Activated T-helper 17 cell treated with anti-CD3 and anti-CD28 coated beads, Interleukin-2, amount 50 U/mL, for 72 hours (primary cell): ENCODE measurements at regions not wholly inside any gene's neighbourhood (a gene's known extent, or its start where the extent isn't known, plus 50 kb on each side); places are given as distances from the start of the nearest gene placed in this dataset.

Source experiments
- ATAC-seq: fragments of 150-1000 bp; cut with Tn5 transposase; replicated peaks from 2 replicates; pipeline ENCODE4 v1.10.0; 2021; ENCODE audit warnings: mild to moderate bottlenecking, moderate library complexity
- H3K27ac Mint-ChIP-seq: one replicate; pipeline ENCODE4 v1.8.0; 2022; ENCODE audit warnings: mixed read lengths
- H3K27me3 Mint-ChIP-seq: one replicate; pipeline ENCODE4 v1.8.0; 2022; ENCODE audit warnings: mixed read lengths
- H3K36me3 Mint-ChIP-seq: one replicate; pipeline ENCODE4 v1.8.0; 2022; ENCODE audit warnings: low read depth, mild to moderate bottlenecking, mixed read lengths
- H3K4me1 Mint-ChIP-seq: one replicate; pipeline ENCODE4 v1.8.0; 2022; ENCODE audit warnings: mixed read lengths
- H3K4me3 Mint-ChIP-seq: one replicate; pipeline ENCODE4 v1.8.0; 2022; ENCODE audit warnings: mild to moderate bottlenecking, mixed read lengths
- H3K9me3 Mint-ChIP-seq: one replicate; pipeline ENCODE4 v1.8.0; 2022; ENCODE audit warnings: mixed read lengths

DNA sequence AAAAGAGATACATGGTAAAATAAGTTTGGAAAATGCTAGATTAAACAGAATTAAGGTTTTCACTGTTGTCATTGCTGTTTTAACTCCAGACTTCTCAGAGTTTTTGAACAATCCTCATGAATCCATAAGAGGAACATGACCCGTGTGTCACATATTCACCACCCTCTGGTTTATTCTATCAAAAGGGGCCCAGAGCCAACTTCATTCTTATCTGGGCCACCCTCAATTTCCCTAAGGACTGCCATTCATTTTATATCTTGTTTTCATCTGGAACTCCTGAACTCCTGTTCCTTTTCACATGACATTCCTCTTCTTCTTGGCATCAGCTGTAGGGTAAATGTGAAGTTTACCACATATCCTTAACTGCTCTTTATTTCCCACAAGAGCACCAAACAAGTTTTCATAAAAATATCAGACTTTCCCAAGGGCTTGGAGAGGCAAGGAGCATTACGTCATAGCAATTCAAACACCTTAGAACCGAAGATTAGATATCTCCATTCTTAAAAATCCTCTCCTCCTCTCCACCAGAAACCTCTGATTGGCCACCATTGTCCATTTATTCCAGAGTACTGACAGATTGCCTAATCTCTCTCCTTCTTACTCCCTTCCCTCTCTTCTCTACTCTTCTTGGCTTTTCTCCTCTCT, 225.2 kb downstream of the SEC23A start:
- no peak overlapping the region for H3K4me3 Mint-ChIP-seq

DNA sequence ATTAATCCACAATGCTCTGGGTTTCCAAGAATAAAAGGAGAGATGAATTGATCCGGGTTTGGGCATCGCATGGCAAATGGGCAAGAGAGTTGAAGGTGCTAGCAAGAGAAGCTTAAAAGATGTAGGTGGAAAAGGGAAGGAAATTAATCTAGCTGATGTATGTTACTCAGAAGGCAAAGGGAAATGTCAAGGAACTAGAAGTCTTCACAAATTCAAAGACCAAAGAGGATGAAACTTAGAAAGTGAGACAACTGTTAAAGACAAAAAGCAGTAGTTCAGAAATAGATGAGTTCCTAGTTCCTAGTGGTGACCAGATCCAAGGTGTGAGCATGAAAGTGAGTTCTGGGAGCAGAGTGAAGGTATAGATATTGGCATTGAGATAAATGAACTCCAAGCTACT, 228.3 kb downstream of the SEC23A start:
- Mint-ChIP-seq H3K9me3 (no peaks in the 10 kb centered on the region), H3K4me1 (no peaks in the 10 kb centered on the region), H3K27me3 (peaks cover 16% of the 10 kb centered on the region), H3K27ac (no peak overlapping the region), H3K36me3 (no peaks in the 10 kb centered on the region), H3K4me3 (no peak overlapping the region)
- no peak for ATAC-seq

More for the DNA sequence above, 225.2 kb downstream of the SEC23A start:
- H3K27ac Mint-ChIP-seq: no peak overlapping the region
- H3K36me3 Mint-ChIP-seq: no peaks in the 10 kb centered on the region
- no peak for ATAC-seq
- no peaks in the 10 kb centered on the region for H3K9me3 Mint-ChIP-seq
- no peaks in the 10 kb centered on the region for H3K4me1 Mint-ChIP-seq
- H3K27me3 Mint-ChIP-seq: peaks cover 18% of the 10 kb centered on the region

DNA sequence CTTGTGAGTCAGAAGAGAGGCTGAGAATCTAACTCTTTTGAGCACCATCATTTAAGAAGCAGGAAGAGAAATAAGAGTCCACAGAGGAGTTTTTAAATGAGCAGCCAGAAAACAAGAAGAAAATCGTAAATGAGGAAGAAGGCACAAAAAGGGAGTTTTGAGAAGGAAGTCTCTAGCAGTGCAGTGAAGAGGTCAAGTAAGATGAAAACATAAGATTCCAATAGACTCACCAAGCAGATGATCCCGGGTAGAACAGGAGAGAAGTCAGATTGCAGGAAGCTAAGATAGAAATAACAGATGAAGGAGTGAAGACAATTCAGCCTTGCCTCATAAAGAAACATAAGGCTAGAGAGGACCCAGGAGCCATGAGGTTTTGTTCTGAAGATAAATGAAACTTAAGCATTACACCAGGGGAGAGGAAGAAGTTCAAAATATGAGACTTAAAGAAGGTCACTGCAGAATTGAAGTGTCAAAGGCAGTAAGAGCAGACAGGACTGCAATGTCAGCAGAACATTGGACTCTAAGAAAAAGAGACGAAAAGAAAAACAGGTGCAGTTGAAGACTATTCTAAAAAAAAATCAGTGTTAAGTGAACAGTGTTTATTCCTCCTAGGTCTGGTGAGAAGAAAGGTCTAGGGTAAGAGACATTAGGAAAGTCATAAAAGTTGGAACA, 229.0 kb downstream of the SEC23A start:
- Mint-ChIP-seq H3K4me1 (no peaks in the 10 kb centered on the region), H3K27me3 (peaks cover 17% of the 10 kb centered on the region), H3K4me3 (no peak overlapping the region), H3K36me3 (no peaks in the 10 kb centered on the region), H3K27ac (no peak overlapping the region), H3K9me3 (no peaks in the 10 kb centered on the region)
- ATAC-seq: no peak

DNA sequence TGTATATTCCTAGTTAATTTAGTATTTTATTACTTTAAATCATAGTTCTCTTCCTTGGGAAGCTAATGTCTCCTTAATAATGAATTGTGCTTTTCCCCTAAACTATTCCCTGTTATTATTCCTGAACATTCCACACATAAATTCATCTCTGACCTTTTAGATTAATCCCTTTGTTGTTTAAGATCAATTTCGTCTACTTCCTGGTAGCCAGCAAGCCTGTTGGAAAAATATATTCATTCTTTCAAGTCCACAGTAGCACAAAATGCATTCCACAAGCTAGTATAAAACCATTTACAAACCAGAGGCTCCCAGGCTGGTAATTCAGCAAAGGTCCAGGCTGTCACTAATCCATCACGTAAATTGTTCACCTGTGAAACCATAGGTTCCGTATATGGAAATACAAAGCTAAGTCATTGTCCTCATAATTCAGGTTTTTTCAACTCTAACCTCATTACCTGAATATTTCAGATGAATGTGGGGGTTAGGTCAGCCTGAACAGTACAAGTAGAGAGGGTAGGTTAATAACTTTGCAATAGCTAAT, 232.7 kb downstream of the SEC23A start:
- peaks cover 5% of the 10 kb centered on the region for H3K27me3 Mint-ChIP-seq

DNA sequence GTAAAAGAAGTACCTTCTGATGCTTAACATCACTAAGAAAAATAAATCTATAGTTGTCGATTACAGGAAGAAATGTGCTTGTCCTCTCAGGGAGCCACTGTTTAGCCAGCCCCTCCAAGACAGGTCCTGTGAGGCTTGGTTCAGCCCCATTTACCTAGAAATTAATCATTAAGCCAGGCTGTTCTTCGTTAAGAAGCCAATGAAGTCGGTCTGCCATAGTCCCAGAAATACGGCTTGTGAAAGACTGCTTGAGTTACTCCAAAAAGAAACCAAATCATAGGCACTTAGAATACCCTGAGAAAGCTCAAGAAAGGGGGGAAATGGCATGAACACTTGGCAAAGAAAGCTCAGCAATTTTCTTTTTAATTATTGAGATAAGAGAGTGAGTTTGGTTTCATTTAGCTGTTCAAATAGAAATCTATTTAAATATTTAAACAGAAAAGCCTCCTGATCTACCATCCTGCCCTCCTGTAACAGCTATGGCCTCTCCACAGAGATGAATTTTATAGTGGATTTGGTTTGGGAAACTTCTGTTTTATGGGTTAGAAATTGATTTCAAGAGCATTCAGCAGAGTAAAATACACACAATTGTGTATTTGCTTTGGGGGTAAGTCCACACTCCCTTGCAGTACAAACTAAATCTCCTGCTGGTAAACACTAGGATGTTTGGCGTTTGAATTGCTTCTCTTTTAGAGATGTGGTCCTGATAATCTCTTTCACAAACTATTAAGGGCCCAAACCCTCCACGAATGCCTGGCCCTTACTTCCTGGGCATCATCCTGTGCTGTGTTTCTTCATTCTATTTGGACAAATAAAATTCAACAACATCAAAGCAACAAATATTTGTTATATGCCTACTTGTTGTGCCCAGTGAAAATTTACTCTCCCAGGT, 234.4 kb downstream of the SEC23A start:
- H3K9me3 Mint-ChIP-seq: no peaks in the 10 kb centered on the region
- no peak for ATAC-seq
- no peak overlapping the region for H3K27ac Mint-ChIP-seq
- H3K27me3 Mint-ChIP-seq: peaks cover 8% of the 10 kb centered on the region
- H3K4me1 Mint-ChIP-seq: no peaks in the 10 kb centered on the region
- H3K4me3 Mint-ChIP-seq: no peak overlapping the region
- no peaks in the 10 kb centered on the region for H3K36me3 Mint-ChIP-seq

More for the DNA sequence above, 232.7 kb downstream of the SEC23A start:
- Mint-ChIP-seq H3K36me3 (no peaks in the 10 kb centered on the region), H3K4me3 (no peak overlapping the region), H3K27ac (no peak overlapping the region), H3K9me3 (no peaks in the 10 kb centered on the region), H3K4me1 (no peaks in the 10 kb centered on the region)
- no peak for ATAC-seq

DNA sequence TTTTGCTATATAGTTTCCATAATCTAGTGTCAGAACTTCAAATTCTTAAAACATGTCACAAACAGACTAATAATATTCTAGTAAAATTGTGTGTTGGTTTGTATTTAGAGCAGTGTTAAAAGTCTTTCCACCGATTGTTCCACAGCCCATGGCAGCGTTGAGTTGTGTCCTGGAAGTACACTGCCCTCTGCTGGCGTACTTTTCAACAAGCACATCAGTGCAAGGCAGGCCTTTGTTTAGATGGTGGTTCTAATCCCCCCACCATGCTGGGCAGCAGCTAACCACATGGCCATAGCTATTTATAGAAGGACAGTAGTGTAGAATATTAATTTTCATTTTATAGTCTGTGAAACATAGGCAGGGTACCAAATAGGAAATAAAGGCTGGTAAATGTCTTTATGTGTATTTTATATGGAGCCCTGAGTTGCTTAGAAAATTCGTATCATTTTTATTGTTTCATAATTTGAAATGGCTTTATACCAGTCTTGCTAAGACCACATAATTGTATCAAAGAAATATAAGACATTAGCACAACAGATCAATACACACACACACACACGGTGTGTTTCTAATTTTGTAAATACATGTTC, 235.4 kb downstream of the SEC23A start:
- Mint-ChIP-seq H3K27ac (no peak overlapping the region), H3K4me1 (no peaks in the 10 kb centered on the region), H3K4me3 (no peak overlapping the region), H3K27me3 (peaks cover 8% of the 10 kb centered on the region), H3K36me3 (no peaks in the 10 kb centered on the region), H3K9me3 (no peaks in the 10 kb centered on the region)
- ATAC-seq: peak; percentile 65

DNA sequence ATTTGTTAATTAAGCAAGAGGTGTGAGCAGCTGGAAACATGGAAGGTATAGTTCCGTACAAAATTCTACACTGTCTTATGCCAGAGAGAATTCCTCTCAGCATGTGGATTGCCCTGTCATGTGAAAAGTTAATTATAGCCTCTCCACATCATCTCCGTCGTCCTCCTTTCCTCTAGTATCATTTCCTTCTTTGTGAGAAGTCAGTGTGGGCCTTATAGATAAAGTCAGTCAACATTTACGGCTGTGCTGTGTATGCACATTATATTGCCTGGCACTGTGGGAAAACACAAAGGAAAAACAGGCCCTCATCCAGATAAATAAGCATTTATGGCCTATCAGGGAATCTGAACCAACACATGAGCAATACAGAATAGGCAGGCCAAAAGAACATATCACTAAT, 236.6 kb downstream of the SEC23A start:
- Mint-ChIP-seq H3K27me3 (peaks cover 10% of the 10 kb centered on the region), H3K4me3 (no peak overlapping the region), H3K27ac (no peak overlapping the region), H3K4me1 (no peaks in the 10 kb centered on the region), H3K9me3 (no peaks in the 10 kb centered on the region), H3K36me3 (no peaks in the 10 kb centered on the region)
- ATAC-seq: no peak

DNA sequence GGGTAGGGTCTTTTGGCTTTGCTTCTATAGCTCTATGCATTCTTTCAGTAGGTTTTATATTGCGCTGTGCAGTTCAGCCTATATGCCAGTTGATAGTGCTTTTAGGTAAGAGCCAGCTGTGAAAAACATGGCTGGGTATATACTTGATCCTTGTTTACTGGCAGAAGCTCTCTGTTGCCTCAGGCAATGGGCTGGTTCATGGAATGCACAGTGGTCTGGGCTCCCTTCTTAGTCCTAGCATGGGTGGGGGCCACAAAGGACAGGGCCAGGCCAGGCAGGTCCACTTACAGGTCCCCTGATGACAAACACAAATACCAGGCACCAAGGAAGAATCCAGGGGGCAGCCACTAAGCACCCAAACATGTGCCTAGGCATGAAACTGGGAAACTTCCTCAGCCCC, 240.7 kb downstream of the SEC23A start:
- ATAC-seq: no peak
- Mint-ChIP-seq H3K9me3 (no peaks in the 10 kb centered on the region), H3K36me3 (no peaks in the 10 kb centered on the region), H3K27ac (no peak overlapping the region), H3K27me3 (peaks cover 16% of the 10 kb centered on the region), H3K4me1 (no peaks in the 10 kb centered on the region), H3K4me3 (no peak overlapping the region)

DNA sequence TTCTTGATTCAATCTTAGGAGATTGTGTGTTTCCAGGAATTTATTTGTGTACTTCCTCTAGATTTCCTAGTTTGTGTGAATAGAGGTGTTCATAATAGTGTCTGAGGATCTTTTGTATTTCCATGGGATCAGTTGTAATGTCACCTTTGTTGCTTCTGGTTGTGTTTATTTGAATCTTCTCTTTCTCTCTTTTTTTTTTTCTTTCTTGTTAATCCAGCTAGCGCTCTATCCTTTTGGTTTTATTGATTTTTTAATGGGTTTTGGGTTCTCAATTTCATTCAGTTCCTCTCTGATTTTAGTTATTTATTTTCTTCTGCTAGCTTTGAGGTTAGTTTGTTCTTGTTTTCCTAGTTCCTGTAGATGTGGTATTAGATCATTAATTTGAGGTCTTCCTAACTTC, 242.5 kb downstream of the SEC23A start:
- no peak overlapping the region for H3K27ac Mint-ChIP-seq
- H3K4me1 Mint-ChIP-seq: no peaks in the 10 kb centered on the region
- H3K27me3 Mint-ChIP-seq: peaks cover 16% of the 10 kb centered on the region
- no peak overlapping the region for H3K4me3 Mint-ChIP-seq
- no peaks in the 10 kb centered on the region for H3K9me3 Mint-ChIP-seq
- ATAC-seq: no peak
- H3K36me3 Mint-ChIP-seq: no peaks in the 10 kb centered on the region

DNA sequence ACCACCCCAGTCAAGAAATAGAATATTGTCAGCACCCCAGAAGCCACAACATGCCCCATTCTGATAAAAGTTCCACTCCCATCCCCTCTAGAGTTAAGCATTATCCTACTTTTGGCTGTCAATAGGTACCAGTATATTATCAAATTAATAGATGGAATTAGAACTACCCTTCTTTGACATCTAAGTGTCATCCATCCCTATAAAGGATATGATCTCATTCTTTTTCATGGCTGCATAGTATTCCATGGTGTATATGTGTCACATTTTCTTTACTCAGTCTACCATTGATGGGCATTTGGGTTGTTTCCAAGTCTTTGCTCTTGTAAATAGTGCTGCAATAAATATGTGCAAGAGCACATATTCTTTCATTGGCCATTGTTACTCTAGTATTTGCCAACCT, 246.2 kb downstream of the SEC23A start:
- H3K9me3 Mint-ChIP-seq: no peaks in the 10 kb centered on the region
- ATAC-seq: no peak
- H3K27ac Mint-ChIP-seq: no peak overlapping the region
- no peak overlapping the region for H3K4me3 Mint-ChIP-seq
- peaks cover 12% of the 10 kb centered on the region for H3K27me3 Mint-ChIP-seq
- H3K36me3 Mint-ChIP-seq: no peaks in the 10 kb centered on the region
- no peaks in the 10 kb centered on the region for H3K4me1 Mint-ChIP-seq

DNA sequence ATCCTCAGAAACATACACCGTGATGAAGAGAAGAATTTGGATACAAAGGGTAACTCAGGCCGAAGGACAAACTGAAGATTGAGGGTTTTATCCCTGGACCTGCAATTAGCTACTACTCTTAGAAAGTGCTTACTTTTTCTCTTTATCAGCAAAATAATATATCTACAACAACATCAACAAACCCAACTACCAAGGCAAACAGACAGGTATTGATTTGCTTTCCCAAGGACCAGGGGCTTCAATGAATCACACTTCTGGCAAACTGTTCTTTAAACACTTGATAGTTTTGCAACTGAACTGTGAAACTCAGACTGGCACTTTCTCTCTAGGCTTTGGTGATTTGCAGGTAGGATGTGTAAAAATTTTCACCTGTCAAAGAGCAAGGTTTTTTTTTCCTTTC, 247.5 kb downstream of the SEC23A start:
- Mint-ChIP-seq H3K9me3 (no peaks in the 10 kb centered on the region), H3K4me3 (no peak overlapping the region), H3K27me3 (peaks cover under 1% of the 10 kb centered on the region), H3K36me3 (no peaks in the 10 kb centered on the region), H3K4me1 (no peaks in the 10 kb centered on the region), H3K27ac (no peak overlapping the region)
- ATAC-seq: no peak

DNA sequence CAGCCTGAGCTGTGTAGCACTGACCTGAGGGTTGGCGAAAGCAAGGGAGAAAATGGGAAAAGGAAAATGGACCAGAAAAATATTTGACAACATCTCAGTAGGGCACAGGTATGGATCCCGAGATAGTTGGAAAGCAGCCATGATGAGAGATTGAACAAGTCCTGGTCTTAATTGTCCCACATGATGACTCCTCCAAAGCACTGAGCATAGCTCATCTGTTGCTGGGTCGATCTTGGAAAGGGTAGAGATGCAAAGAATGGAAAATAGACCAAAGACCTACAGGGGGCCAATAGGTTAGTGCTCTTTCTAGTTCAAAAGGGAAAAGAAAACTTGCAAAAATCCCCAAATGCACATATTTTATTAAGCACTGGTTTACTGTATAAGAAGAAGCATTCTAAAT, 251.9 kb downstream of the SEC23A start:
- H3K27me3 Mint-ChIP-seq: no peaks in the 10 kb centered on the region
- no peak for ATAC-seq
- no peak overlapping the region for H3K4me3 Mint-ChIP-seq
- no peak overlapping the region for H3K27ac Mint-ChIP-seq
- H3K36me3 Mint-ChIP-seq: no peaks in the 10 kb centered on the region
- H3K4me1 Mint-ChIP-seq: no peaks in the 10 kb centered on the region
- H3K9me3 Mint-ChIP-seq: no peaks in the 10 kb centered on the region

DNA sequence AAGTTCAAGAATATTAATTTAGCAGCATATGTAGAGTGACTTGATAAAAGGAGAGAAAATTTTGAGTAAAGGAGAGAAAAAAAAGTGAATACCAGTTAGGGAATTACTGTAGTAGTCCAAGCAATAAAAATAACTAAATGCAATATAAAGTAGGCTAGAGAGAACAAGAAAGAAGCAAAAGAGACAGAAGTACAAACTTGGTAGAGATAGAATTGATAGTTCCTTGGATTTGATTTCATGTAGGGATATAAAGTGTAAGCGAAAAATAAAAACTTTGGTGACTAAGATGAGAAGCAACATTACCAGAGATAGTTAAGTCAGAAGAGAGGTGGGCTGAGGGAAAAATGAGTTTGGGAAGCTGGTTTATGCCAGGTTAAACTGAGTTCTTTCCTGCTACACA, 252.4 kb downstream of the SEC23A start:
- ATAC-seq: no peak

DNA sequence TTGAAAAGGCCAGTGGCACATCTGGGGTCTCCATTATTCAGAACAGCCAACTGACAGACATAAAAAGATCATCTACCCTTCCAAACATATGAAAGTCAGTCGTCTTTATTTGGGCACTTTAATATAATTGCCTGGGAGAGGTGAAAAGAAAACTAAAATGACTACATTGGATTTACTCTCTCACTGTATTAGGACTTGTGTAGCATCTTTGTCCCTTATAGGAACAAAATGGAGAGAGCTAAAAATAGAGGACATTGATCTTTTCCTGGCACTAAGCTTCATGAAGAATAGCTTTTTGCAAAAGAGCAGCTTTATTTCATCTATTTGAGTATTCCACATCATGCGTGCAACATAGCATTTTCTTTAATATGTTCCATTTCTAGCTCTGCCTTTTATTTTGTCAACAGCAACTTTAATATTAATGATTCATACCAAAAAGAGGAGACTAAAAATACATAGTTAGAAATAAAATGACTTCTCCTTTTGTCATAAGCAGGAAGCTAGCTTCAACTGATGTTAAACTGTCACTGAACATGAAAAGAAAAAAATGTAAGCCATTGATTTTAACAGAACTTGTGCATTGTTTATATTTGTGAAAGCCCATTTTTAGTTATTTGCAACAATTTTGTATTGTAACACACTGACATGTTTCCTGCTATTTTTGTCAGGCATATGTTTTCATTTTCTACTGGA, 254.6 kb downstream of the SEC23A start:
- Mint-ChIP-seq H3K9me3 (no peaks in the 10 kb centered on the region), H3K36me3 (no peaks in the 10 kb centered on the region), H3K27ac (no peak overlapping the region), H3K4me3 (no peak overlapping the region), H3K27me3 (no peaks in the 10 kb centered on the region), H3K4me1 (no peaks in the 10 kb centered on the region)
- no peak for ATAC-seq

More for the DNA sequence above, 252.4 kb downstream of the SEC23A start:
- Mint-ChIP-seq H3K4me3 (no peak overlapping the region), H3K27me3 (no peaks in the 10 kb centered on the region), H3K27ac (no peak overlapping the region), H3K36me3 (no peaks in the 10 kb centered on the region), H3K4me1 (no peaks in the 10 kb centered on the region), H3K9me3 (no peaks in the 10 kb centered on the region)
